ENCODE measurements at regions not wholly inside any gene's neighbourhood (a gene's known extent, or its start where the extent isn't known, plus 50 kb on each side); places are given as distances from the start of the nearest gene placed in this dataset.

DNA sequence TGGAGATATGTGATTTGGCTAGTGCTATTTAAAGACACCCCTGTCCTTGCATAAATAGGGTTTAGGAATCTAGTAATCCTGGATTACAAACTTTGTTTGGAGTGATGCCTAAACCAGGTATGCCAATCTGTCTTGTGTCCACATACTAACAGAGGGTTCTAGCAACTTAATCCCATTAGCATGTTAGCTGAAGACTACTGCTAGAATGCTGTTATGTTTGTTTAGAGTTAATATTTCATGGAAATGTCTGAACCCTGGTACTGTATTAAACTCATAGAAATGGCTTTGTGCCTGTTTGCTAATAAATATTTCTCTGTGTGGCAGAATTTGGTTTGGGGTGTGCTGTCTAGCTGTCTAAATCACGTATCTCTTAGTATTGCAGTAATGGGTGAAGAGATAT lies 150.8 kb downstream of the PFKFB3 start:
- H3K27ac ChIP-seq, result no peak overlapping the region
- no peaks in the 10 kb centered on the region for H3K27me3 ChIP-seq
- TF ChIP-seq POLR2A (IDR thresholded peaks at IDR 0.05), result no peak
- TF ChIP-seq, protein P1, sequence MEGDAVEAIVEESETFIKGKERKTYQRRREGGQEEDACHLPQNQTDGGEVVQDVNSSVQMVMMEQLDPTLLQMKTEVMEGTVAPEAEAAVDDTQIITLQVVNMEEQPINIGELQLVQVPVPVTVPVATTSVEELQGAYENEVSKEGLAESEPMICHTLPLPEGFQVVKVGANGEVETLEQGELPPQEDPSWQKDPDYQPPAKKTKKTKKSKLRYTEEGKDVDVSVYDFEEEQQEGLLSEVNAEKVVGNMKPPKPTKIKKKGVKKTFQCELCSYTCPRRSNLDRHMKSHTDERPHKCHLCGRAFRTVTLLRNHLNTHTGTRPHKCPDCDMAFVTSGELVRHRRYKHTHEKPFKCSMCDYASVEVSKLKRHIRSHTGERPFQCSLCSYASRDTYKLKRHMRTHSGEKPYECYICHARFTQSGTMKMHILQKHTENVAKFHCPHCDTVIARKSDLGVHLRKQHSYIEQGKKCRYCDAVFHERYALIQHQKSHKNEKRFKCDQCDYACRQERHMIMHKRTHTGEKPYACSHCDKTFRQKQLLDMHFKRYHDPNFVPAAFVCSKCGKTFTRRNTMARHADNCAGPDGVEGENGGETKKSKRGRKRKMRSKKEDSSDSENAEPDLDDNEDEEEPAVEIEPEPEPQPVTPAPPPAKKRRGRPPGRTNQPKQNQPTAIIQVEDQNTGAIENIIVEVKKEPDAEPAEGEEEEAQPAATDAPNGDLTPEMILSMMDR (IDR thresholded peaks at IDR 0.05), result no peak
- H3K9me3 ChIP-seq (replicated peaks in 1 of 3), result peaks cover 0 to 7% (median 7%) of the 10 kb centered on the region in 3 donors
- H3K4me3 ChIP-seq, result no peak overlapping the region
- H3K36me3 ChIP-seq (replicated peaks in 1 of 2), result no peaks in the 10 kb centered on the region
- H3K4me1 ChIP-seq (replicated peaks in 1 of 2), result no peaks in the 10 kb centered on the region
- no peak for DNase-seq
- intact Hi-C loops (cut with DNase I), result no loop called here
- 67 to 81% (median 73%) methylated on average over 1 of the region's 1 CpG for WGBS, 4 donors

DNA sequence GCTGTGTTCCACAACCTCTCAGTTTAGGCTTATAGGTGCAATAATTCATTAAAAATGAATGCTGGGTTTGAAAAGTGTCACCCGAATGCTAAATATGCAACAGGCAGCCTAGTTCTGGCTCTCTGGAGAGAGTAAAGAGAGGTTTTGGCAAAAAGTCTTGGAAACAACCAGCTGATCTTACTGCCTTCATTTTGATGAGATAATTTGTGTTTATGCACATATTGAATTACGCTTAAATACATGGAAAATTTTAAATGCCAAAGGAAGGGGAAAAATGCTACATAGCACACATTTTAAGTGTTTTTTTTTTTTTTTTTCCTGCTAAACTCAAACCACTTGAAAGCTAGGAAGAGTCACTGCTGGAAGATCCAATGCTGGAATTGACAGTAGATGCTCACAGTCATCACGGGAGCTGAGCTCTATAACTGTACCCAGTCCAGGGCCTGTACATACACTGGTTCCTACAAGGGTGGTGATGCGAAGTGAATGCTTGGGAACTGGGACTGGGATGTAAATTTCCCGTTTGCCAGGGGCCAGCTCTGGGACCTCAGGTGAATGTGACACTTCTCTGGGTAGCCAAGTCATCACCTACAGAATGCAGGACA lies 151.5 kb downstream of the PFKFB3 start:
- no peaks in the 10 kb centered on the region for H3K27me3 ChIP-seq
- peaks cover 0 to 7% (median 7%) of the 10 kb centered on the region in 3 donors for H3K9me3 ChIP-seq (replicated peaks in 1 of 3)
- WGBS, 4 donors, result 76 to 83% (median 82%) methylated on average over 5 of the region's 5 CpGs
- no peak for DNase-seq
- TF ChIP-seq POLR2A (IDR thresholded peaks at IDR 0.05), result no peak
- TF ChIP-seq, protein P1 (IDR thresholded peaks at IDR 0.05), result no peak
- no peaks in the 10 kb centered on the region for H3K4me1 ChIP-seq (replicated peaks in 1 of 2)
- intact Hi-C loops (cut with DNase I), result no loop called here
- H3K27ac ChIP-seq, result no peak overlapping the region
- no peaks in the 10 kb centered on the region for H3K36me3 ChIP-seq (replicated peaks in 1 of 2)
- H3K4me3 ChIP-seq, result no peak overlapping the region

DNA sequence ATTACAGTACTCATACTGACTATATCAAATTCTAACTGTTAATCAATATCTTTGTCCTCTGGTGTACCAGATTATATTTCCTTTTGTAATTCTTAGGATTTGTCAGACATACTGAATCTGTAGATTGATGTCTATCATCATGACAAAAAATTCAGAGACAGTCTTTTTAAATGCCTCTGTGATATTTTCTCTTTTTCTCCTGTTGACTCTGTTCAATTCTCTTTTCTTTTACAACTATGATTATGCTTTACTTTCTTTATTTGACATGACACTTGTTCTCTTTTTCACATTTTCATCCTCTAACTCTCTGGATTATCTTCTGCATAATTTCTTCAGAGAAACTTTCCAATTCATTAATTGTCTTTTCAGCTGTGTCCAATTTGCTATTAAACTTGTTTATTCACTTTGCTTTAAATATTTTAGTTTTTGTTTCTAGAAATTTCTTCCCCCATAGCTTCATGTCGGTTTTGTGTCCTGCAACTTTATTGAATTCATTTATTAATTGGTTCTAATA lies 153.6 kb downstream of the PFKFB3 start:
- Histone ChIP-seq H3K27me3 (no peaks in the 10 kb centered on the region), H3K4me1 (replicated peaks in 1 of 2) (no peaks in the 10 kb centered on the region), H3K9me3 (replicated peaks in 1 of 3) (peaks cover 0 to 17% (median 14%) of the 10 kb centered on the region in 3 donors), H3K4me3 (no peak overlapping the region), H3K27ac (no peak overlapping the region), H3K36me3 (replicated peaks in 1 of 2) (no peaks in the 10 kb centered on the region)
- intact Hi-C loops (cut with DNase I), result no loop called here
- no peak for DNase-seq
- 71 to 86% (median 80%) methylated on average over 1 of the region's 1 CpG for whole genome bisulfite sequencing, 4 donors
- TF ChIP-seq, protein P1 (IDR thresholded peaks at IDR 0.05), result no peak
- no peak for TF ChIP-seq POLR2A (IDR thresholded peaks at IDR 0.05)

DNA sequence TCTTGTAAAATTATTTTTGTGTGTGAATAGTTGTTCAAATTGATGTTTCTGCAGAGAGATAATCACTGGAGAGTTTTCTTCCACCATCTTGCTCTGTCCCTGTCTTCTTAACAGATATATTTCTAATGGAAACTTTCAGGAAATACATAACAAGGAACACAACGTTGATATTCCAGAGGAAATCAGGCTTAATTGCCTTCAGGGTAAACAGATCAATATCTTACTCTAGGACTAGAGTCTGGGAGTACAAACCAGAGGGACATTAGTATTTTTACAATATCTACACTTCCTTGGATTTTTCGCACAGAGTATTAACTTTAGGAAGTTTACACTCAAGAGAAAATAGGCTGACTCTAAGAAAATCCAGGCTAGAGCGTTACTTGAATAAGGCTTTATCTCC lies 159.1 kb downstream of the PFKFB3 start:
- WGBS, 4 donors, result 75 to 83% (median 79%) methylated on average over 3 of the region's 3 CpGs
- DNase-seq, result no peak
- Histone ChIP-seq H3K4me3 (no peak overlapping the region), H3K9me3 (replicated peaks in 1 of 3) (peaks cover 0 to 11% (median 7%) of the 10 kb centered on the region in 3 donors), H3K4me1 (replicated peaks in 1 of 2) (no peaks in the 10 kb centered on the region), H3K27me3 (no peaks in the 10 kb centered on the region), H3K36me3 (replicated peaks in 1 of 2) (no peaks in the 10 kb centered on the region), H3K27ac (no peak overlapping the region)
- TF ChIP-seq, protein P1 (IDR thresholded peaks at IDR 0.05), result no peak
- no peak for TF ChIP-seq POLR2A (IDR thresholded peaks at IDR 0.05)
- intact Hi-C loops (cut with DNase I), result no loop called here
